IgD-negative memory B cell (primary cell): ENCODE measurements at regions not wholly inside any gene's neighbourhood (a gene's known extent, or its start where the extent isn't known, plus 50 kb on each side); places are given as distances from the start of the nearest gene placed in this dataset.
A peak's percentile ranks its signal among the peaks of the same experiment; 100 is the strongest.

Experiments
- H3K27ac Mint-ChIP-seq, 3 donors: one replicate each; pipeline ENCODE4 v1.8.0; 2020 to 2022; ENCODE audit warnings: mild to moderate bottlenecking in 3 of 3, mixed read lengths in 3 of 3, moderate library complexity in 1 of 3
- H3K27me3 Mint-ChIP-seq: one replicate; pipeline ENCODE4 v1.8.0; 2021; ENCODE audit warnings: mixed read lengths
- H3K36me3 Mint-ChIP-seq: one replicate; pipeline ENCODE4 v1.8.0; 2020; ENCODE audit warnings: mild to moderate bottlenecking, mixed read lengths
- H3K4me1 Mint-ChIP-seq, 3 donors: one replicate each; pipeline ENCODE4 v1.8.0; 2020 to 2022; ENCODE audit warnings: mixed read lengths in 3 of 3, mild to moderate bottlenecking in 1 of 3
- H3K4me3 Mint-ChIP-seq, 4 donors: one replicate each; pipeline ENCODE4 v1.8.0; 2020 to 2022; ENCODE audit warnings: mild to moderate bottlenecking in 4 of 4, mixed read lengths in 4 of 4, moderate library complexity in 3 of 4
- H3K9me3 Mint-ChIP-seq, 3 donors: one replicate each; pipeline ENCODE4 v1.8.0; 2020 to 2021; ENCODE audit warnings: mixed read lengths in 3 of 3, mild to moderate bottlenecking in 1 of 3

DNA sequence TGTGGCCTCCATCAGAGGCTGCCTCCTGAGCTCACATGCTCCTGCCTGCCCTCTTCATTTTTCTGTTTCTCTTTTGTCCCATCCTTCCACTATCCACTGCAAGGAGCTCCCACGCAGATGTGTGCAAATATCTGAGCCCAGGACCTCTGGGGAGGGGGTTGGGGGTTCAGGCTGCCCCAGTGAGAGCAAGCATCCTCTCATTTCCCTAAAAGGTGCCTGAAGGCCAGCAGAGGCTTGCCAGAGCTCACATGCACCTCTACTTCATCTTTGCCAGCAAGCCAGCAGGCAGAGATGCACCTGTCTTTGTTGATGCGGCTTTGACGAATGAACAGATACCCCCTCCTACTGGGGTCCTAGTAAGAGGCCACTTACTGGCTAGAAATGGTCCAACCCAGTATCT lies 128.8 kb downstream of the FGF9 start:
- Mint-ChIP-seq H3K27ac (peak overlapping the region in 1 of 3 donors; percentile 15), H3K9me3 (no peaks in the 10 kb centered on the region), H3K4me3 (no peak overlapping the region), H3K4me1 (no peaks in the 10 kb centered on the region), H3K27me3 (no peaks in the 10 kb centered on the region), H3K36me3 (no peaks in the 10 kb centered on the region)

DNA sequence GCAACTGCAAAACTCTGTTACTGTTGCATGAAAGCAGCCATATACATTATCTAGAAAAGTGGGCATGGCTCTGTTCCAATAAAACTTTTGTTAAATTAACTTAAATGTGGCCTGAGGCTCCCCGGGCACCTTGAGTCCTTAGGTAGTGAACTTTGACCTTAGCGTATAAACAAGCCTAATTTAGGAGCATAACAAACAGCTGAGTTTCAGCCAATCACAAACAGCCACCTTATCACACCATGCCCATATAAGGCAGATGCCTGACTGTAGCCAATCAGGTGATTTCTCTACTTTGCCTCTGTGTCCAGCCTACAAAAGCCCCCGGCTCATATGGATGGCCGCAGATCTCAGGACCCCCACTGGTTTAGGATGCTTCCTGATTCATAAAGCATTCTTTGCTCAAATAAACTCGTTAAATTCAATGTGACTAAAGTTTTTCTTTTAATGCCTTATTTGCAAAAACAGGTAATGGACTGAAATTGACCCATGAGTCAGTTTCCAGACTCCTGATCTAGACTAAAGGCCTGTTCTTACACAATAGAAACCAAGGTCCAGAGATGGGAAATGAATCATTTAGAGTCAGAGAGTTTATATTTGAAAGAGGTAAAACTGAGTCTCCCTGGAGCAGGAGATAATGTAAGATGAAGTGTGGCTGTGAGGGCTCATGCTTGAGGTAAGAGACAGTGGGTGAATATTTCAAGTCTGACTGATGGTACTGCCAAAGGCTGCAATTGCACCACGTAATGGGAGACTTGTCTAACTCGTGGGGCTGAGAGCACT lies 130.2 kb downstream of the FGF9 start:
- Mint-ChIP-seq H3K27me3 (no peaks in the 10 kb centered on the region), H3K36me3 (no peaks in the 10 kb centered on the region), H3K4me1 (no peaks in the 10 kb centered on the region), H3K4me3 (no peak overlapping the region), H3K27ac (no peak overlapping the region), H3K9me3 (no peaks in the 10 kb centered on the region)

DNA sequence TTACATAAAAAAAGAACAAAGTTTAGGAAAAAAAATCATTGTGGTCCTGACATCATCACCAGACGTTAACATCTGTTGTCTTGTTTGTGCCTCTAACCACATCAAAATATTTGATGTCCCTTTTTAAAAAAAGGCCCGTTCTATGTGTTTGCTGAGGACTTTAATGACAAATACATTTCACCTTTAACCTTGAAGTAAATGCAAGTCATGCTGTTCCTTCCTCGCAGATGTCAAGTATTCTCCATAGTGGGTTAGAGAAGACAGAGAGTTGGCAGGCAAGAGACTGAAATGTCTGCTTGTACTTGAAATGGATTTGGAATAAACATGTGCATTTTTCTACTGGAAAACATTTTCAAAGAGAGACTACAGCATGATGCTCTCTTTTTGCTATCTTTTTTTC lies 134.9 kb downstream of the FGF9 start:
- H3K27me3 Mint-ChIP-seq = peaks cover 2% of the 10 kb centered on the region
- H3K27ac Mint-ChIP-seq = no peak overlapping the region
- H3K36me3 Mint-ChIP-seq = no peaks in the 10 kb centered on the region
- no peak overlapping the region for H3K4me3 Mint-ChIP-seq
- H3K4me1 Mint-ChIP-seq = no peaks in the 10 kb centered on the region
- peaks cover 0 to 5% (median 0%) of the 10 kb centered on the region in 3 donors for H3K9me3 Mint-ChIP-seq

DNA sequence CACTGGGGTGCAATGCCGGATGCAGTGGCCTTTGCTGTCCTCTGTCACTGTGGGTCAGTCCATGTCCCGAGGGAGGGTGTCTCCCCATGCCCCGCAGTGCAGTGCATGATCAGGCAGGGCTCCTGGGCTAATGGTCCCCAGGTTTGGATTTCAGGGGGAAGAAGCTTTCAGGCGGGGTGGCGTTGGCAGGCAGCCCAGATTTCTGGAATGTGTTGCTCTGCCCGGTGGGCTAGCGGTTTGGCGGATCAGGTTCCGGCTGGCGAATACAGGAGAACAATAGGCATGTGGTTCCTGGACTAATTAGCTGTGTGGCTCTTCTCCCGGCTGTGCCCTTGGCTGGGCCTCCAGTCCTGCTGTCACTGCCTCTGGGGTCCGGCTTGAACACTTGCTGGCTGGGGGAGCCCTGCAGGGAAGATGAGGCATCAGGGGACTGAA lies 141.3 kb downstream of the FGF9 start:
- Mint-ChIP-seq H3K36me3 (no peaks in the 10 kb centered on the region), H3K27me3 (peaks cover 2% of the 10 kb centered on the region), H3K4me3 (no peak overlapping the region), H3K9me3 (peaks cover 0 to 5% (median 2%) of the 10 kb centered on the region in 3 donors), H3K27ac (no peak overlapping the region), H3K4me1 (no peaks in the 10 kb centered on the region)

DNA sequence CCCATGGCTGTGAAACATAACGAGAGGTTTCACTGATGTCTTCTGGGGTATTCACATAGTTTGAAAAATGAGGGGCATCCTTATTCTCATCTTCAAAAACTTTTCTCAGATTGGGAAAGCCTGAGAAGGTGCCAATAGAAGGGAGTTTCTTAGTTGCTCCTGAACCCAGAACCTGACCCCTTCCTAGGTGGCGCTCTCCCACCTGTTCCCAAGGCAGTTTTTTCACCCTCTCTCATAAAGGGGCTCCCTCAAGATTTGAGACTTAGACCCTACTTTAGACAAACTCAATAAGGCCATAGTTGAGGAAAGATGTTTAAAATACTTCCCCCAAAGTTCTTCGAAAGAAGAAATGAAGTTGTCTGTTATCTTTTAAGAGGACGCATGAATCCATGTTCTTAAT lies 142.2 kb downstream of the FGF9 start:
- H3K9me3 Mint-ChIP-seq = peaks cover 0 to 3% (median 2%) of the 10 kb centered on the region in 3 donors
- H3K27ac Mint-ChIP-seq = no peak overlapping the region
- peaks cover 2% of the 10 kb centered on the region for H3K27me3 Mint-ChIP-seq
- H3K4me1 Mint-ChIP-seq = no peaks in the 10 kb centered on the region
- no peak overlapping the region for H3K4me3 Mint-ChIP-seq
- no peaks in the 10 kb centered on the region for H3K36me3 Mint-ChIP-seq

DNA sequence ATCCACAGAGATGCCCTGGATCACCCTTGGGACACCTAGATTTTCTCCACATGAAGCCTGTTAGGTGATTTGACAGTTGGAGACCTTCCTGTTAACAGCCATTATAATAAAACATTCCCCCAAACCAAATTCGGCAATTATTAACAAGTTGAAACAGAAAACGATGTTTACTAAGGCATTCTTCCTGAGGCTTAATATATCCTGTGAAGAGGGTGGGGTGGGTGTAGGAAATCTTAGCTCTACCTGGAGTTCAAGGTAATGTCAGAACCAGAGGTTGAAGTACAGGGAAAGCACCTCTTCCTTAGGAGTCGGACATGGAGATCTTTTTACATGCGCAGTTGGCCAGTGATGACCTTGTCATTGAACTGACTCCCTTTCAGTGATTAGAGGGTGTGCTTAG lies 143.0 kb downstream of the FGF9 start:
- Mint-ChIP-seq H3K36me3 (no peaks in the 10 kb centered on the region), H3K27ac (no peak overlapping the region), H3K4me1 (no peaks in the 10 kb centered on the region), H3K4me3 (no peak overlapping the region), H3K27me3 (peaks cover 2% of the 10 kb centered on the region), H3K9me3 (peaks cover 0 to 3% (median 2%) of the 10 kb centered on the region in 3 donors)

DNA sequence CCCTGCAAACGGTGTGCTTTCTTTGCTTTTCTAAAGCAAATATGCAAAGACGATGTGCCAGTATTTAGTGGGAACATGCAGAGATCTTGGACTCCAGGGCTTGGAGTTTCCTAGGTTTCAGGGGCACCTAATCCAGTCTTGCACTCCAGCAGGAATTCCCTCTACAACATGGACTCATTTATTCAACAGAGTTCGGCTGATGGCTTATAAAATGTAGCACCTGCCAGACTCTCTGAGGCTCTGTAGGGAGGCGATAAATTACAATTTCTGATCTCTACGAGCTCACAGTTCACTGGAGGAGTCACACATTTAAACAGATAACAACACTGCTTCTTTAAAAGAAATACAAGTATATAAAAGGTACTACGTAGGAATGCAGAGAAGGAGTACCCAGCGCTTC lies 143.7 kb downstream of the FGF9 start:
- Mint-ChIP-seq H3K9me3 (peaks cover 0 to 3% (median 2%) of the 10 kb centered on the region in 3 donors), H3K27me3 (peaks cover 2% of the 10 kb centered on the region), H3K27ac (no peak overlapping the region), H3K4me3 (no peak overlapping the region), H3K4me1 (no peaks in the 10 kb centered on the region), H3K36me3 (no peaks in the 10 kb centered on the region)

DNA sequence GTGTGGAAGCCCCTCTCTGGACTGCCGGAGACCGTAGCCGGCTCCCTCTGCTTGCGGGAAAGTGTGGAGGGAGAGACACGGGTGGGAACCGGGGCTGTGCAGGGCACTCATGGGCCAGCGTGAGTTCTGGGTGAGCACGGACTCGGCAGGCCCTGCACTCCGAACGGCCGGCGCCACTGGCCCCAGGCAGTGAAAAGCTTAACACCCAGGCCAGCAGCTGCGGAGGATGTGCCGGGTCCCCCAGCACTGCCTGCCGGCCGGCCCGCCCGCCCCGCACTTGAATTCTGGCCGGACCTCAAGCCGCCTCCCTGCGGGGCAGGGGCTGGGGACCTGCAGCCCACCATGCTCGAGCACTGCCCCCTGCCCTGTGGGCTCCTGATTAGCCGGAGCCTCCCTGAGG lies 147.0 kb downstream of the FGF9 start:
- H3K27ac Mint-ChIP-seq = no peak overlapping the region
- H3K4me3 Mint-ChIP-seq = no peak overlapping the region
- no peaks in the 10 kb centered on the region for H3K4me1 Mint-ChIP-seq
- peaks cover 0 to 3% (median 2%) of the 10 kb centered on the region in 3 donors for H3K9me3 Mint-ChIP-seq
- no peaks in the 10 kb centered on the region for H3K36me3 Mint-ChIP-seq
- H3K27me3 Mint-ChIP-seq = peaks cover 2% of the 10 kb centered on the region

DNA sequence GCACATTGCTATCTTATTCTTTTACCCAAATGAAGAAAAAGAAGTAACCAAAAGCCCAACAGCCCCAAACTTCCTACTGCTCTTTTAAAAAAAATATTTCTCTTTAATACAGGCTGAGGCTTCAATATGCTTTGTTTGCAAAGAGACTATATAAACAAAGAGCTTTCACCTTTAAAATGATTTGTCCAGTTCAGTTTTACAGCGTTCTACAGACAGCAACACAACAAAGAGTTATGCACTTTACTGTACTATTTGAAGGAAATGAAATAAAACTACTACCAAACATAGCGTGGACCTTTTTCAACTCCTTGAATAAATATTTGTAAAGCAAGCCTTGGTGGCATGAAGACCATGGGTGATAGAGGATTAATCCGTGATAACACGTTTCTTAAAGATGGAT lies 151.2 kb downstream of the FGF9 start:
- no peak overlapping the region for H3K27ac Mint-ChIP-seq
- H3K27me3 Mint-ChIP-seq = peaks cover 2% of the 10 kb centered on the region
- peaks cover 0 to 3% (median 0%) of the 10 kb centered on the region in 3 donors for H3K4me1 Mint-ChIP-seq
- no peak overlapping the region for H3K4me3 Mint-ChIP-seq
- H3K9me3 Mint-ChIP-seq = peaks cover 0 to 2% (median 0%) of the 10 kb centered on the region in 3 donors
- peaks cover 4% of the 10 kb centered on the region for H3K36me3 Mint-ChIP-seq

DNA sequence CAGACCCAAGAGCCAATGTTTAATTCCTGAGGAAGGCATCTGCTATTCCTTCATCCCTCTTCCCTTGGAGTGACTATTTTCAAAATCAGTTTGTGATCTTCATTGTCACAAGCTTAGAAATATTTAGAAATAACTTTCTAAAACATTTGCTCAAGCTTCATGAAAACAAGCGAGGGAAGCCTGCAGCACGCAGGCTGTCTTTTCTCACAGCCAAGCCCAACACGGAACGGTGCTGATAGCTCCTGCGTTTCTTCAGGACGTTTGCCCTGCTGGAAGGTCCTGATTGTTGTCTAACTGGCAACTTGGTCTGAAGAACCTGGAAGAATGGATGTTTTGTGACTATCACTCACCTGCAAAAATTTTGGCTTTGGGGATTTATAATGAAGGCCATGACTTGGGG lies 152.5 kb downstream of the FGF9 start:
- H3K27me3 Mint-ChIP-seq = peaks cover 2% of the 10 kb centered on the region
- no peak overlapping the region for H3K4me3 Mint-ChIP-seq
- H3K4me1 Mint-ChIP-seq = peaks cover 0 to 3% (median 0%) of the 10 kb centered on the region in 3 donors
- H3K9me3 Mint-ChIP-seq = no peaks in the 10 kb centered on the region
- peaks cover 6% of the 10 kb centered on the region for H3K36me3 Mint-ChIP-seq
- H3K27ac Mint-ChIP-seq = no peak overlapping the region

DNA sequence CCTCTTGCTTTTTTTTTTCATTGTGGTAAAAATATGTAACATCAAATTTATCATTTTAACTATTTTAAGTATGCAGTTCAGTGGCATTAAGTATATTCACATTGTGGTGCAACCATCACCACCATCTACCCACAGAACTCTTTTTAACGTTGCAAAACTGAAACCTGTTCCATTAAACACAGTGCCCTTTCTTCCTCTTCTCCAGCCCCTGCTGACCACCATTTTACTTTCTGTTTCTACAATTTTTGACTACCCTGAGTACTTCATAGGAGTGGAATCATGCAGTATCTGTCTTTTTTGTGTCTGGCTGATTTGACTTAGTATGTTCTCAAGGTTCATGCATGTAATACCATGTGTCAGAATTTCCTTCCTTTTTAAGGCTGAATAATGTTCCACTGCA lies 153.1 kb downstream of the FGF9 start:
- H3K4me1 Mint-ChIP-seq = peaks cover 0 to 3% (median 0%) of the 10 kb centered on the region in 3 donors
- peaks cover 2% of the 10 kb centered on the region for H3K27me3 Mint-ChIP-seq
- H3K36me3 Mint-ChIP-seq = peaks cover 6% of the 10 kb centered on the region
- no peak overlapping the region for H3K4me3 Mint-ChIP-seq
- no peak overlapping the region for H3K27ac Mint-ChIP-seq
- H3K9me3 Mint-ChIP-seq = no peaks in the 10 kb centered on the region

DNA sequence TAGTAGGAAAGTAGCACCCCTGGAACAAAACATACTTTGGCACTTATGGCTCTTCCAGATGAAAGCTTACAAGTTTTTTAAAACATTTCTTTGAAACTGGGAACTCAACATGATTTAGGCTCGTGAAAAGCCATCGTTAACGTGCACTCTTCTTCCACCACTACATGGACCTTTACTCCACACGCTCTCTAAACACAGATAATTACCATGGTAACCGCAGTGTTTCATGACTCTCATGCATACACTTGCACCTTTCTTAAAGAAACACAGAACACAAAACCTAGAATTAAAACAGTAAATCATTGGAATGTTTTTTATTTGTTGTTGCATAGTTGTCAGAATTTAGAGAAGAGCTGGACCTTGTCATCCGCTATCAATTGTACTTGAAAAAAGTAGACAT lies 154.3 kb downstream of the FGF9 start:
- Mint-ChIP-seq H3K27ac (no peak overlapping the region), H3K36me3 (peaks cover 6% of the 10 kb centered on the region)

DNA sequence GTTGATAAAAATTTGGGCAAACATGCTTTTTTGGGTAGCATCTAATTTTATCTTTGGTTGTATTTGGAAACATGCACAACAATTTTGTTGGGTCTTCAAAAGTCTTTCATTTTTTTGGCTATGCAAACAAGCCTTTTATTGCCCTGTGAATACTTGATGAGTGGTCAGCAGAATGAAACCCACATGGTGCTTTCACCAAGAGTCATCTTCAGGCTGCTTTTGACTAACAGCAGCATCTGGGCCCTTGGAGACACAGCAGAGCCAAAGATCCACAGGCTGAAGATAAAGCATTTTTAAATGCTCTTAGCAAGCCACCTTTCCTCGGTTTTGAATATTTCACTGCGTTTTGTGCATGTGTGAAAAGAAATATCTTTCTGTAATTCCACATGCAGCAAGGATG lies 154.9 kb downstream of the FGF9 start:
- Mint-ChIP-seq H3K4me3 (no peak overlapping the region), H3K9me3 (no peaks in the 10 kb centered on the region), H3K4me1 (peaks cover 0 to 3% (median 0%) of the 10 kb centered on the region in 3 donors), H3K27me3 (peaks cover 4% of the 10 kb centered on the region), H3K27ac (no peak overlapping the region), H3K36me3 (peaks cover 6% of the 10 kb centered on the region)

More for the DNA sequence above, 154.3 kb downstream of the FGF9 start:
- Mint-ChIP-seq H3K4me3 (no peak overlapping the region), H3K4me1 (peaks cover 0 to 3% (median 0%) of the 10 kb centered on the region in 3 donors), H3K27me3 (peaks cover 2% of the 10 kb centered on the region), H3K9me3 (no peaks in the 10 kb centered on the region)

DNA sequence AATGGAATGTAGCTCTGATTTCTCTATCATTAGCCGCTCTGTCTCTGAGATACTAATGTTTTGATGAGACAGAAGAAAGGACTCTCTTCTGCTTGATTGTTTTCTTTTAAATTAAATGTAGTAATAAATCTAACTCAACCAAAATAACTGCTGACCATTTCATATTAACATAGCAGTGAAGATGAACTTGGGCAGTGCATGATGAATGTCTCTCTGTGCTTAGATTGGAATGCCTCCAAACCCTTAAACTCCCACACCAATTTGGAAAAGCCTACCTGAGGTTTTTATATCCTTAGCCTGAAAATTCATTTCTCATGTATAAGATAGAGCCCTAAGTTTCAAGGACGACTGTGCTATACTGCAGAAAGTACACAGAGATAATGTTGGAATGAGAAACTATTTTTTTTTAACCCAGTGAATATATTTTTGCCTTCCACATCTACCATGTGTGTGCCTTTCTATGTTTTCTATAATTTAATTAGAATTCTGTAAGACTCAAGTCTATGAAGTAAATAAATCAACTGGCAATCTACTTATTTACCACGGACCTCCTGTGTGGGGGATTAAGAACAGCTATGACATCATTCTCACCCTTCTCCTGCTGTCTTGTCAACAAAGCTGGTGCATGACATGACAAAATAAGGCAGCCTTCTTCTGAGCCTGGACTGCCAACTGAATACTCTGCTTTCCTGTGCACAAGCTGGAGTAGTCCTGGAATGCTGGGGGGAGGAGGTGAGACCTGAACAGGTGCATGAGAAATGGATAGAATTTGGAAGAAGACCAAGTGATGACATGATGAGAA lies 155.5 kb downstream of the FGF9 start:
- Mint-ChIP-seq H3K4me3 (no peak overlapping the region), H3K4me1 (peaks cover 0 to 3% (median 1%) of the 10 kb centered on the region in 3 donors), H3K27me3 (peaks cover 4% of the 10 kb centered on the region), H3K27ac (no peak overlapping the region), H3K9me3 (no peaks in the 10 kb centered on the region), H3K36me3 (peaks cover 6% of the 10 kb centered on the region)

DNA sequence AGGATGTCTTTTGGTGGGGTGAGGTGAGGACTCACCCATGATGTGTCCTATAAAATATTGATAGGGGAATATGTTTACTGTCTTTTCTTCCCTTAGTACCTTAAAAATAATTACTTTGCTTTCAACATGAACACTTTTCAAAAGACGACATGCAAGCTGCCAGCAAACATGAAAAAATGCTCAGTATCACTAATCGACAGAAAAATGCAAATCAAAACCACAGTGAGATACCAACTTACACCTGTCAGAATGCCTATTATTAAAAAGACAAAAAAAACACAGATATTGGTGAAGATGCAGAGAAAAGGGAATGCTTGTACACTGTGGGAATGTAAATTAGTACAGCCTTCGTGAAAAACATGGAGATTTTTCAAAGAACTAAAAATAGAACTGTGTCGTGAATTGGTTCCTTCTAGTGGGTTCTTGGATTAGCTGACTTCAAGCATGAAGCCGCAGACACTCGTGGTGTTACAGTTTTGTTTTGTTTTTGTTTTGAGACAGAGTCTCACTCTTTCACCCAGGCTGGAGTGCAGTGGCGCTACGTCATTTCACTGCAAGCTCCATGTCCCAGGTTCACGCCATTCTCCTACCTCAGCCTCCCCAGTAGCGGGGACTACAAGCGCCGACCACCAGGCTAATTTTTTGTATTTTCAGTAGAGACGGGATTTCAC lies 160.9 kb downstream of the FGF9 start:
- peaks cover 4% of the 10 kb centered on the region for H3K27me3 Mint-ChIP-seq
- no peak overlapping the region for H3K27ac Mint-ChIP-seq
- no peak overlapping the region for H3K4me3 Mint-ChIP-seq
- peaks cover 0 to 4% (median 0%) of the 10 kb centered on the region in 3 donors for H3K9me3 Mint-ChIP-seq
- peaks cover 2% of the 10 kb centered on the region for H3K36me3 Mint-ChIP-seq
- H3K4me1 Mint-ChIP-seq = peaks cover 0 to 3% (median 1%) of the 10 kb centered on the region in 3 donors
